ENCODE measurements at regions not wholly inside any gene's neighbourhood (a gene's known extent, or its start where the extent isn't known, plus 50 kb on each side); places are given as distances from the start of the nearest gene placed in this dataset.
A peak's percentile ranks its signal among the peaks of the same experiment; 100 is the strongest.

- no peak overlapping the region for H3K4me3 ChIP-seq (ENCODE audit: low read depth, low read length)
- no peaks in the 10 kb centered on the region for H3K9me3 ChIP-seq (ENCODE audit: control insufficient read depth, insufficient read depth, low read depth, low read length)
- TF ChIP-seq TRIM28 (IDR thresholded peaks at IDR 0.05; ENCODE audit: borderline replicate concordance, low read length) = no peak
- TF ChIP-seq ZNF623 (tag by site-specific recombination; IDR thresholded peaks at IDR 0.05) = no peak
- no peak for TF ChIP-seq EGR2 (tag by site-specific recombination; IDR thresholded peaks at IDR 0.05; ENCODE audit: low read depth)
- CTCF ChIA-PET = no interaction called here
- H3K27ac ChIP-seq (ENCODE audit: extremely low read depth, low read depth, low read length) = no peak overlapping the region
- POLR2A ChIA-PET = no interaction called here
- no peaks in the 10 kb centered on the region for H3K36me3 ChIP-seq (ENCODE audit: control insufficient read depth in 2 of 2, insufficient read depth in 1 of 2, low read length in 2 of 2)
- H3K4me1 ChIP-seq (ENCODE audit: control insufficient read depth, insufficient read depth, low read length) = no peaks in the 10 kb centered on the region
Observed at GRCh38 chr16:5526826-5527225, 429.2 kb upstream of the EEF2KMT start.

- no peaks in the 10 kb centered on the region for H3K4me1 ChIP-seq (ENCODE audit: control insufficient read depth, insufficient read depth, low read length)
- H3K9me3 ChIP-seq (ENCODE audit: control insufficient read depth, insufficient read depth, low read depth, low read length) = no peaks in the 10 kb centered on the region
- H3K36me3 ChIP-seq (ENCODE audit: control insufficient read depth in 2 of 2, insufficient read depth in 1 of 2, low read length in 2 of 2) = no peaks in the 10 kb centered on the region
- H3K4me3 ChIP-seq (ENCODE audit: low read depth, low read length) = no peak overlapping the region
- no peak overlapping the region for H3K27ac ChIP-seq (ENCODE audit: extremely low read depth, low read depth, low read length)
- CTCF ChIA-PET = interaction anchor here (0.6 kb wide), 2 partner anchors 71 to 468 kb away, joined by 3 read pairs; no protein-coding TSS in a partner anchor
- TF ChIP-seq ZNF639 (tag by site-specific recombination; IDR thresholded peaks at IDR 0.05) (no peak), ZNF132 (tag by site-specific recombination; IDR thresholded peaks at IDR 0.05; ENCODE audit: borderline replicate concordance) (no peak), ZBTB26 (tag by site-specific recombination; optimal IDR thresholded peaks at IDR 0.05) (no peak), ELK4 (IDR thresholded peaks at IDR 0.05; ENCODE audit: borderline replicate concordance, low read depth, low read length) (no peak), ZNF501 (tag by site-specific recombination; IDR thresholded peaks at IDR 0.05) (no peak), HIC1 (tag by site-specific recombination; IDR thresholded peaks at IDR 0.05) (no peak), OSR2 (tag by site-specific recombination; IDR thresholded peaks at IDR 0.05) (no peak), KLF17 (tag by site-specific recombination; IDR thresholded peaks at IDR 0.05) (no peak), ZNF37A (tag by site-specific recombination; IDR thresholded peaks at IDR 0.05) (no peak), ZNF394 (tag by site-specific recombination; IDR thresholded peaks at IDR 0.05; ENCODE audit: borderline replicate concordance) (no peak), ZNF121 (tag by site-specific recombination; IDR thresholded peaks at IDR 0.05) (no peak)
- POLR2A ChIA-PET = no interaction called here
Observed at GRCh38 chr16:5523829-5524228, 426.2 kb upstream of the EEF2KMT start.

- POLR2A ChIA-PET = no interaction called here
- TF ChIP-seq ZBTB11 (tag by site-specific recombination; conservative IDR thresholded peaks at IDR 0.05; ENCODE audit: low read depth) = peak; percentile 84
- TF ChIP-seq ZNF184 (tag by site-specific recombination; IDR thresholded peaks at IDR 0.05) = no peak
- no peak overlapping the region for H3K27ac ChIP-seq (ENCODE audit: extremely low read depth, low read depth, low read length)
- H3K36me3 ChIP-seq (ENCODE audit: control insufficient read depth in 2 of 2, insufficient read depth in 1 of 2, low read length in 2 of 2) = no peaks in the 10 kb centered on the region
- CTCF ChIA-PET = no interaction called here
- no peak overlapping the region for H3K4me3 ChIP-seq (ENCODE audit: low read depth, low read length)
- no peaks in the 10 kb centered on the region for H3K4me1 ChIP-seq (ENCODE audit: control insufficient read depth, insufficient read depth, low read length)
- no peaks in the 10 kb centered on the region for H3K9me3 ChIP-seq (ENCODE audit: control insufficient read depth, insufficient read depth, low read depth, low read length)
Observed at GRCh38 chr16:5516115-5516514, 418.5 kb upstream of the EEF2KMT start.

All from HEK293 (cell line).